A673 (cell line): ENCODE measurements at regions not wholly inside any gene's neighbourhood (a gene's known extent, or its start where the extent isn't known, plus 50 kb on each side); places are given as distances from the start of the nearest gene placed in this dataset.

Experiments used
- BruUV-seq: library from RNA; stranded (reverse); fragments of 400-500 nt; replicated peaks from 2 replicates; lab custom pipeline; 2021; lab: Mats Ljungman, UMichigan
- CTCF ChIA-PET: fragments of 300-600 bp; sonication (Branson Sonifier 250); formaldehyde crosslinking; loops from one replicate; lab custom pipeline; 2022; ENCODE audit warnings: antibody characterized with exemption; lab: Charles Lee
- POLR2A ChIA-PET: fragments of 300-600 bp; sonication (Branson Sonifier 250); formaldehyde crosslinking; loops from one replicate; lab custom pipeline; 2022; ENCODE audit warnings: antibody characterized with exemption; ENCODE audit not compliant: low non-redundant PET; lab: Charles Lee
- DNase-seq: peaks from one replicate; pipeline ENCODE4 v3.0.0-alpha.2; 2015; ENCODE audit warnings: low spot score
- H3K27ac ChIP-seq: fragments of 200-600 bp; sonication (generic); 2 replicates; pipeline ENCODE4 v1.5.1; 2016; ENCODE audit warnings: mixed run types, low read depth, mild to moderate bottlenecking, mixed read lengths, antibody characterized with exemption, low read length; ENCODE audit not compliant: poor library complexity, severe bottlenecking
- H3K27me3 ChIP-seq: fragments of 200-600 bp; sonication (generic); replicated peaks from 2 replicates; pipeline ENCODE4 v1.6.1; 2017; ENCODE audit warnings: mixed run types, low read depth, mild to moderate bottlenecking, mixed read lengths, antibody characterized with exemption, low read length; ENCODE audit not compliant: insufficient read depth, poor library complexity
- H3K36me3 ChIP-seq: fragments of 200-600 bp; sonication (generic); 2 replicates; pipeline ENCODE4 v1.6.1; 2016; ENCODE audit warnings: mixed run types, mild to moderate bottlenecking, mixed read lengths, antibody characterized with exemption, low read length; ENCODE audit not compliant: insufficient read depth, poor library complexity, severe bottlenecking
- H3K4me1 ChIP-seq: fragments of 200-600 bp; sonication (generic); 2 replicates; pipeline ENCODE4 v1.6.1; 2017; ENCODE audit warnings: mixed run types, mild to moderate bottlenecking, mixed read lengths, antibody characterized with exemption, low read length; ENCODE audit not compliant: insufficient read depth, poor library complexity, severe bottlenecking
- H3K4me3 ChIP-seq: fragments of 200-600 bp; sonication (generic); 2 replicates; pipeline ENCODE4 v1.5.1; 2016; ENCODE audit warnings: low read depth, mixed run types, mild to moderate bottlenecking, mixed read lengths, low read length; ENCODE audit not compliant: poor library complexity, severe bottlenecking
- H3K9me3 ChIP-seq: fragments of 200-600 bp; sonication (generic); 2 replicates; pipeline ENCODE4 v1.6.1; 2016; ENCODE audit warnings: mixed run types, low read depth, mild to moderate bottlenecking, mixed read lengths, antibody characterized with exemption, low read length; ENCODE audit not compliant: poor library complexity, severe bottlenecking
- CTCF ChIP-seq: fragments of 300-800, 200-600 bp; sonication (generic); conservative IDR thresholded peaks from 2 replicates; pipeline ENCODE4 v1.5.1; 2017; ENCODE audit warnings: low read depth, mild to moderate bottlenecking, antibody characterized with exemption, low read length, moderate library complexity, mixed read lengths
- EZH2 ChIP-seq: fragments of 200-600 bp; sonication (generic); IDR thresholded peaks from 2 replicates; pipeline ENCODE4 v1.6.1; 2017; ENCODE audit warnings: borderline replicate concordance, low read depth, mild to moderate bottlenecking, mixed read lengths, antibody characterized with exemption, low read length; ENCODE audit not compliant: poor library complexity, severe bottlenecking
- intact Hi-C: fragments of 100-400 bp; cut with micrococcal nuclease; formaldehyde crosslinking; loops from one replicate; pipeline ENCODE4 v1.10.0; 2022; ENCODE audit not compliant: unreplicated experiment

GRCh38 chr15:37165395-37165794 lies 65.0 kb upstream of the MEIS2 start:
- CTCF ChIA-PET, result no interaction called here
- Histone ChIP-seq H3K27me3 (no peaks in the 10 kb centered on the region), H3K4me3 (no peak overlapping the region), H3K9me3 (no peaks in the 10 kb centered on the region), H3K36me3 (no peaks in the 10 kb centered on the region), H3K4me1 (no peaks in the 10 kb centered on the region), H3K27ac (no peak overlapping the region)
- no TSS peak for BruUV-seq
- no peak for TF ChIP-seq EZH2
- TF ChIP-seq CTCF, result no peak
- no peak for DNase-seq
- POLR2A ChIA-PET, result no interaction called here
- intact Hi-C loops, result no loop called here

- TF ChIP-seq CTCF (no peak), EZH2 (no peak)
- Histone ChIP-seq H3K36me3 (no peaks in the 10 kb centered on the region), H3K4me1 (no peaks in the 10 kb centered on the region), H3K27me3 (no peaks in the 10 kb centered on the region), H3K27ac (no peak overlapping the region), H3K9me3 (no peaks in the 10 kb centered on the region), H3K4me3 (no peak overlapping the region)
- intact Hi-C loops, result no loop called here
- CTCF ChIA-PET, result no interaction called here
- POLR2A ChIA-PET, result no interaction called here
- no peak for DNase-seq
- BruUV-seq, result no TSS peak
These were observed 66.1 kb upstream of the MEIS2 start for GRCh38 chr15:37166402-37166801.

- intact Hi-C loops, result no loop called here
- Histone ChIP-seq H3K36me3 (no peaks in the 10 kb centered on the region), H3K9me3 (no peaks in the 10 kb centered on the region), H3K4me1 (no peaks in the 10 kb centered on the region), H3K27ac (peak overlapping the region; percentile 2), H3K27me3 (no peaks in the 10 kb centered on the region), H3K4me3 (no peak overlapping the region)
- BruUV-seq, result no TSS peak
- CTCF ChIA-PET, result no interaction called here
- no peak for TF ChIP-seq EZH2
- TF ChIP-seq CTCF, result no peak
- POLR2A ChIA-PET, result no interaction called here
- DNase-seq, result no peak
These were observed 81.0 kb upstream of the MEIS2 start for GRCh38 chr15:37181339-37181738.
